IMR-90 (cell line): ENCODE measurements at regions not wholly inside any gene's neighbourhood (a gene's known extent, or its start where the extent isn't known, plus 50 kb on each side); places are given as distances from the start of the nearest gene placed in this dataset.

Source experiments
- ATAC-seq: fragments of 200-7000 bp; cut with Tn5 transposase; 2 replicates; pipeline ENCODE4 v1.9.1; 2020; ENCODE audit warnings: low read depth, mild to moderate bottlenecking, moderate library complexity
- BruUV-seq: library from RNA; stranded (reverse); fragments of 400-500 nt; replicated peaks from 2 replicates; lab custom pipeline; 2021; lab: Mats Ljungman, UMichigan
- CTCF ChIA-PET: fragments of 300-600 bp; formaldehyde crosslinking; extraction: SDS; loops from one replicate; lab custom pipeline; 2021; ENCODE audit warnings: antibody characterized with exemption; lab: Yijun Ruan, JAX
- POLR2A ChIA-PET: fragments of 300-600 bp; sonication (Branson Sonifier 250); formaldehyde crosslinking; loops from one replicate; lab custom pipeline; 2022; ENCODE audit warnings: antibody characterized with exemption; ENCODE audit not compliant: unreplicated experiment; lab: Charles Lee
- DNase-seq: peaks from one replicate; pipeline ENCODE4 v3.0.0; 2013
- H2AFZ ChIP-seq: replicated peaks from 2 replicates; pipeline ENCODE3; 2013; ENCODE audit warnings: low read length, mild to moderate bottlenecking; ENCODE audit not compliant: poor library complexity
- H2AK5ac ChIP-seq: 2 replicates; pipeline ENCODE4 v1.6.1; 2013; ENCODE audit warnings: low read depth, low read length, inconsistent platforms
- H2AK9ac ChIP-seq: replicated peaks from 2 replicates; pipeline ENCODE3; 2013; ENCODE audit warnings: mild to moderate bottlenecking, low read depth, low read length, moderate library complexity; ENCODE audit not compliant: poor library complexity
- H2BK120ac ChIP-seq: 2 replicates; pipeline ENCODE4 v1.6.1; 2013; ENCODE audit warnings: low read depth, low read length, inconsistent platforms
- H2BK15ac ChIP-seq: 3 replicates; pipeline ENCODE4 v1.6.1; 2013; ENCODE audit warnings: low read depth, low read length, inconsistent platforms
- H2BK20ac ChIP-seq: 2 replicates; pipeline ENCODE4 v1.6.1; 2013; ENCODE audit warnings: low read depth, mild to moderate bottlenecking, inconsistent platforms, low read length, moderate library complexity
- H2BK5ac ChIP-seq: 2 replicates; pipeline ENCODE4 v1.6.1; 2013; ENCODE audit warnings: mild to moderate bottlenecking, low read depth, low read length, inconsistent platforms; ENCODE audit not compliant: poor library complexity, severe bottlenecking
- H3K14ac ChIP-seq: replicated peaks from 2 replicates; pipeline ENCODE4 v1.6.1; 2013; ENCODE audit warnings: low read depth, low read length, inconsistent platforms
- H3K18ac ChIP-seq: 2 replicates; pipeline ENCODE4 v1.6.1; 2013; ENCODE audit warnings: low read depth, low read length, control low read depth
- H3K23ac ChIP-seq: 2 replicates; pipeline ENCODE4 v1.6.1; 2013; ENCODE audit warnings: low read depth, low read length, inconsistent platforms
- H3K27ac ChIP-seq: 2 replicates; pipeline ENCODE4 v1.5.1; 2013; ENCODE audit warnings: mild to moderate bottlenecking, control low read depth, low read length; ENCODE audit not compliant: insufficient read depth
- H3K27me3 ChIP-seq: 2 replicates; pipeline ENCODE4 v1.6.1; 2013; ENCODE audit warnings: low read length; ENCODE audit not compliant: control insufficient read depth, insufficient read depth
- H3K36me3 ChIP-seq: 2 replicates; pipeline ENCODE4 v1.6.1; 2013; ENCODE audit warnings: low read length, mixed read lengths; ENCODE audit not compliant: control insufficient read depth, insufficient read depth
- H3K4ac ChIP-seq: 2 replicates; pipeline ENCODE4 v1.6.1; 2013; ENCODE audit warnings: low read depth, low read length, inconsistent platforms
- H3K4me1 ChIP-seq: 2 replicates; pipeline ENCODE4 v1.6.1; 2013; ENCODE audit warnings: low read length, mixed read lengths; ENCODE audit not compliant: control insufficient read depth, insufficient read depth
- H3K4me2 ChIP-seq: 2 replicates; pipeline ENCODE4 v1.6.1; 2013; ENCODE audit warnings: low read depth, mild to moderate bottlenecking, control low read depth, low read length, moderate library complexity
- H3K4me3 ChIP-seq: 2 replicates; pipeline ENCODE4 v1.5.1; 2013; ENCODE audit warnings: low read depth, mild to moderate bottlenecking, control low read depth, low read length, moderate library complexity; ENCODE audit not compliant: insufficient read depth
- H3K56ac ChIP-seq: 2 replicates; pipeline ENCODE4 v1.6.1; 2013; ENCODE audit warnings: low read length, inconsistent platforms; ENCODE audit not compliant: insufficient read depth; ENCODE audit errors: extremely low read depth
- H3K79me1 ChIP-seq, 2 experiments: 2 replicates each; pipeline ENCODE4 v1.6.1; 2013; ENCODE audit warnings: low read length in 2 of 2, inconsistent platforms in 1 of 2, low read depth in 1 of 2
- H3K9ac ChIP-seq: 2 replicates; pipeline ENCODE4 v1.6.1; 2013; ENCODE audit warnings: low read depth, low read length, control low read depth
- H3K9me1 ChIP-seq: 2 replicates; pipeline ENCODE4 v1.6.1; 2013; ENCODE audit warnings: low read length, inconsistent platforms; ENCODE audit not compliant: insufficient read depth
- H3K9me3 ChIP-seq: 2 replicates; pipeline ENCODE4 v1.6.1; 2013; ENCODE audit warnings: low read length; ENCODE audit not compliant: control insufficient read depth, insufficient read depth
- H4K20me1 ChIP-seq: 2 replicates; pipeline ENCODE4 v1.6.1; 2013; ENCODE audit warnings: low read length, inconsistent platforms; ENCODE audit not compliant: insufficient read depth
- H4K5ac ChIP-seq: 2 replicates; pipeline ENCODE4 v1.6.1; 2013; ENCODE audit warnings: mild to moderate bottlenecking, low read depth, low read length, control low read depth
- H4K8ac ChIP-seq, 2 experiments: 2 replicates each; pipeline ENCODE4 v1.6.1; 2013; ENCODE audit warnings: low read depth in 2 of 2, low read length in 2 of 2, control low read depth in 1 of 2, inconsistent platforms in 1 of 2
- H4K91ac ChIP-seq: 2 replicates; pipeline ENCODE4 v1.6.1; 2013; ENCODE audit warnings: low read depth, low read length, inconsistent platforms; ENCODE audit not compliant: insufficient read depth
- MAFK ChIP-seq: IDR thresholded peaks from 2 replicates; pipeline ENCODE4 v1.6.1; 2012; ENCODE audit warnings: low read depth, low read length, improper control_type of control experiment
- MXI1 ChIP-seq: IDR thresholded peaks from 2 replicates; pipeline ENCODE4 v1.6.1; 2012; ENCODE audit warnings: low read depth, mild to moderate bottlenecking, low read length, moderate library complexity, borderline replicate concordance
- SMC3 ChIP-seq: fragments of 150-350 bp; IDR thresholded peaks from 2 replicates; pipeline ENCODE4 v1.6.1; 2016; ENCODE audit warnings: low read depth, mild to moderate bottlenecking, antibody characterized with exemption, low read length, moderate library complexity
- WGBS, 2 experiments: methylation state at CpG; one replicate each; pipeline versions ENCODE4 v1.1.5 to v1.1.7; 2013; ENCODE audit warnings: missing lambda C conversion rate in 2 of 2; ENCODE audit not compliant: insufficient read length in 1 of 2; ENCODE audit errors: extremely low coverage in 2 of 2; 5-methylcytosine and 5-hydroxymethylcytosine counted together
- dilution Hi-C: fragments of 300-500 bp; cut with HindIII; formaldehyde crosslinking; loops from one replicate; pipeline ENCODE4 v1.14.3; 2018; ENCODE audit warnings: low sequenced_read_pairs; ENCODE audit not compliant: unreplicated experiment
- in situ Hi-C: fragments of 300-500 bp; cut with MboI; formaldehyde crosslinking; loops from 3 replicates; pipeline ENCODE4 v1.14.3; 2019; ENCODE audit warnings: low sequenced_read_pairs, inconsistent platforms, mixed read lengths
- intact Hi-C: fragments of 100-400 bp; cut with micrococcal nuclease; formaldehyde crosslinking; loops from 2 replicates; pipeline ENCODE4 v1.10.0; 2022
- TF ChIP-seq, protein P1 (sequence below): fragments of 150-350 bp; IDR thresholded peaks from 2 replicates; pipeline ENCODE4 v1.6.1; 2016; ENCODE audit warnings: low read depth, mild to moderate bottlenecking, low read length, moderate library complexity, borderline replicate concordance

DNA sequence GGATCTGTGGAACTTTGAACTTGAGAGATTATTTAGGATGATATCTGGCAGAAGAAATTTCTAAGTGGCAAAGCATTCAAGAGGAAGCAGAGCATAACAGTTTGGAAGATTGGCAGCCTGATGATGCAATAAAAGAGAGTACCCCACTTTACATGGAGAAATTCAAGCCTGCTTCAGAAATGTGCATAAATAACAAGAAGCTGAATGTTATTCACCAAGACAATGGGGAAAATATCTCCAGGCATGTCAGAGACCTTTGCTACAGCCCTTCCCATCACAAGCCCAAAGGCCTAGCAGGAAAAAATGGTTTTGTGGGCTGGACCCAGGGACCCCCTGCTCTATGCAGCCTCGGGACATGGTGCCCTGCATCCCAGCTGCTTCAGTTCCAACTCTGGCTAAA lies 420.8 kb downstream of the DTHD1 start:
- H2AFZ ChIP-seq: no peak overlapping the region
- peaks cover 2% of the 10 kb centered on the region; the same call in 1 of the 2 replicates for H3K9me3 ChIP-seq
- no peaks in the 10 kb centered on the region for H3K79me1 ChIP-seq
- no peaks in the 10 kb centered on the region for H3K27me3 ChIP-seq
- H3K4me1 ChIP-seq: no peaks in the 10 kb centered on the region
- no peak overlapping the region for H2BK20ac ChIP-seq
- H2AK9ac ChIP-seq: no peak overlapping the region
- TF ChIP-seq, protein P1, sequence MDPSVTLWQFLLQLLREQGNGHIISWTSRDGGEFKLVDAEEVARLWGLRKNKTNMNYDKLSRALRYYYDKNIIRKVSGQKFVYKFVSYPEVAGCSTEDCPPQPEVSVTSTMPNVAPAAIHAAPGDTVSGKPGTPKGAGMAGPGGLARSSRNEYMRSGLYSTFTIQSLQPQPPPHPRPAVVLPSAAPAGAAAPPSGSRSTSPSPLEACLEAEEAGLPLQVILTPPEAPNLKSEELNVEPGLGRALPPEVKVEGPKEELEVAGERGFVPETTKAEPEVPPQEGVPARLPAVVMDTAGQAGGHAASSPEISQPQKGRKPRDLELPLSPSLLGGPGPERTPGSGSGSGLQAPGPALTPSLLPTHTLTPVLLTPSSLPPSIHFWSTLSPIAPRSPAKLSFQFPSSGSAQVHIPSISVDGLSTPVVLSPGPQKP: no peak
- no peak for TF ChIP-seq MAFK
- TF ChIP-seq MXI1: no peak
- no peak for TF ChIP-seq SMC3
- no peak for DNase-seq
- no peak overlapping the region for H3K27ac ChIP-seq
- no peak overlapping the region for H3K23ac ChIP-seq
- WGBS, 2 experiments: 11% methylated on average over 1 of the region's 1 CpG; no CpG with 5 or more reads in 1 of the 2 experiments
- no TSS peak for BruUV-seq
- dilution Hi-C loops: no loop called here
- H3K18ac ChIP-seq: no peak overlapping the region
- no peak overlapping the region for H4K5ac ChIP-seq
- no peak overlapping the region for H3K4ac ChIP-seq
- H3K36me3 ChIP-seq: no peaks in the 10 kb centered on the region
- no peak overlapping the region for H4K8ac ChIP-seq
- no peak overlapping the region for H2BK5ac ChIP-seq
- no peak overlapping the region for H3K9ac ChIP-seq
- in situ Hi-C loops: no loop called here
- no peak overlapping the region for H3K14ac ChIP-seq
- H2AK5ac ChIP-seq: no peak overlapping the region
- H4K91ac ChIP-seq: no peak overlapping the region
- no peak for ATAC-seq
- H2BK120ac ChIP-seq: no peak overlapping the region
- no peak overlapping the region for H2BK15ac ChIP-seq
- H3K4me3 ChIP-seq: no peak overlapping the region
- ChIA-PET CTCF (no interaction called here), POLR2A (no interaction called here)
- no peak overlapping the region for H3K4me2 ChIP-seq
- H3K9me1 ChIP-seq: no peaks in the 10 kb centered on the region
- H4K20me1 ChIP-seq: no peaks in the 10 kb centered on the region
- intact Hi-C loops: no loop called here
- no peak overlapping the region for H3K56ac ChIP-seq
